OCI-LY7 (cell line): ENCODE measurements at regions not wholly inside any gene's neighbourhood (a gene's known extent, or its start where the extent isn't known, plus 50 kb on each side); places are given as distances from the start of the nearest gene placed in this dataset.

ENCODE experiments used
- BruUV-seq: library from RNA; stranded (reverse); fragments of 400-500 nt; replicated peaks from 2 replicates; lab custom pipeline; 2021; lab: Mats Ljungman, UMichigan
- CTCF ChIA-PET: fragments of 300-600 bp; sonication (Branson Sonifier 250); formaldehyde crosslinking; loops from one replicate; lab custom pipeline; 2022; ENCODE audit warnings: antibody characterized with exemption; ENCODE audit not compliant: unreplicated experiment; lab: Charles Lee
- POLR2A ChIA-PET: fragments of 300-600 bp; sonication (Branson Sonifier 250); formaldehyde crosslinking; loops from one replicate; lab custom pipeline; 2022; ENCODE audit warnings: antibody characterized with exemption; lab: Charles Lee
- DNase-seq: peaks from one replicate; pipeline ENCODE4 v3.0.0-alpha.2; 2015; ENCODE audit warnings: low spot score
- H2AFZ ChIP-seq: fragments of 200-600 bp; sonication (generic), shearing (Covaris generic); 2 replicates; pipeline ENCODE4 v1.6.1; 2014; ENCODE audit warnings: mild to moderate bottlenecking, antibody characterized with exemption, low read length, moderate library complexity
- H3K27ac ChIP-seq: fragments of 200-600 bp; sonication (generic); 2 replicates; pipeline ENCODE4 v1.5.1; 2014; ENCODE audit warnings: mixed run types, low read depth, mild to moderate bottlenecking, moderate library complexity, low read length, inconsistent platforms; ENCODE audit not compliant: poor library complexity, severe bottlenecking
- H3K36me3 ChIP-seq: fragments of 200-600 bp; sonication (generic); 2 replicates; pipeline ENCODE4 v1.6.1; 2014; ENCODE audit warnings: mild to moderate bottlenecking, antibody characterized with exemption, low read length, moderate library complexity, mixed read lengths; ENCODE audit not compliant: insufficient read depth
- H3K4me1 ChIP-seq: fragments of 200-600 bp; sonication (generic); 2 replicates; pipeline ENCODE4 v1.5.1; 2014; ENCODE audit warnings: mild to moderate bottlenecking, low read length; ENCODE audit not compliant: insufficient read depth, poor library complexity, severe bottlenecking
- H3K4me2 ChIP-seq: fragments of 200-600 bp; sonication (generic); 2 replicates; pipeline ENCODE4 v1.6.1; 2014; ENCODE audit warnings: mild to moderate bottlenecking, low read length
- H3K4me3 ChIP-seq: fragments of 200-600 bp; sonication (generic); 2 replicates; pipeline ENCODE4 v1.5.1; 2014; ENCODE audit warnings: mild to moderate bottlenecking, low read depth, low read length; ENCODE audit not compliant: poor library complexity, severe bottlenecking
- H3K79me2 ChIP-seq: fragments of 200-600 bp; sonication (generic); 2 replicates; pipeline ENCODE4 v1.6.1; 2016; ENCODE audit warnings: low read depth, mild to moderate bottlenecking, low read length, moderate library complexity, mixed read lengths; ENCODE audit not compliant: insufficient read depth
- H3K9me2 ChIP-seq: fragments of 200-600 bp; sonication (generic); 2 replicates; pipeline ENCODE4 v1.6.1; 2016; ENCODE audit warnings: mild to moderate bottlenecking, low read length, mixed read lengths; ENCODE audit not compliant: insufficient read depth
- H3K9me3 ChIP-seq: fragments of 200-600 bp; sonication (generic); 2 replicates; pipeline ENCODE4 v1.6.1; 2014; ENCODE audit warnings: mild to moderate bottlenecking, mixed run types, low read length, mixed read lengths
- H4K20me1 ChIP-seq: fragments of 200-600 bp; sonication (generic); 2 replicates; pipeline ENCODE4 v1.6.1; 2014; ENCODE audit warnings: mild to moderate bottlenecking, antibody characterized with exemption, low read length, moderate library complexity, mixed read lengths; ENCODE audit not compliant: insufficient read depth
- EZH2phosphoT487 ChIP-seq: fragments of 200-600 bp; sonication (generic); IDR thresholded peaks from 2 replicates; pipeline ENCODE4 v1.6.1; 2018; ENCODE audit warnings: low read depth, borderline replicate concordance, mild to moderate bottlenecking, mixed run types, antibody characterized with exemption, low read length, moderate library complexity, mixed read lengths
- intact Hi-C: fragments of 100-400 bp; cut with micrococcal nuclease; formaldehyde crosslinking; loops from one replicate; pipeline ENCODE4 v1.10.0; 2022; ENCODE audit not compliant: unreplicated experiment
- TF ChIP-seq, protein P1 (sequence below): fragments of 200-600 bp; sonication (generic); conservative IDR thresholded peaks from 2 replicates; pipeline ENCODE4 v1.5.1; 2014; ENCODE audit warnings: mild to moderate bottlenecking, antibody characterized with exemption, low read length, moderate library complexity, mixed read lengths

DNA sequence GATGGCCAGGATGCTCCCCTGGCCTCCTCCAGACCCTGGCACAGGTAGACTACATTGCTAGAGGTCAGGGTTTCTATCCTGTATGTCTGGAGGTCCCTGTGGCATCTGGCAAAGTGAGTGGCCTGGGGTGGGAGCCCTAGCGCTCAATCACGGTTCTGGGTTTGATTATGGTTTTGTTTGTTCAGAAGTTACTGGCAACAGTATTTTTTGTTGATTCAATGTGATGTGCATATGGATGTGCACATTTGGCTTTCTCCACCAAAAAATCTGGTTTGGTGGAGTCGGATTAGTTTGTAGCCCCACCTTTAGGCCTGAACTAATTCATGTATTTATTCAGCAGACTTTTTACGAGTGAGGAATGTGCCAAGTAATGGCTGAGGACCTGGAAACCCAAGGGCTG is 109.7 kb downstream of the VEGFA start:
- BruUV-seq, result no TSS peak
- Histone ChIP-seq H3K4me2 (no peak overlapping the region), H3K9me2 (no peaks in the 10 kb centered on the region), H3K4me1 (peaks cover 14% of the 10 kb centered on the region), H3K27ac (no peak overlapping the region), H2AFZ (no peak overlapping the region), H3K4me3 (no peak overlapping the region), H3K9me3 (no peaks in the 10 kb centered on the region), H3K79me2 (no peaks in the 10 kb centered on the region), H3K36me3 (no peaks in the 10 kb centered on the region), H4K20me1 (no peaks in the 10 kb centered on the region)
- intact Hi-C loops, result no loop called here
- POLR2A ChIA-PET, result no interaction called here
- TF ChIP-seq, protein P1, sequence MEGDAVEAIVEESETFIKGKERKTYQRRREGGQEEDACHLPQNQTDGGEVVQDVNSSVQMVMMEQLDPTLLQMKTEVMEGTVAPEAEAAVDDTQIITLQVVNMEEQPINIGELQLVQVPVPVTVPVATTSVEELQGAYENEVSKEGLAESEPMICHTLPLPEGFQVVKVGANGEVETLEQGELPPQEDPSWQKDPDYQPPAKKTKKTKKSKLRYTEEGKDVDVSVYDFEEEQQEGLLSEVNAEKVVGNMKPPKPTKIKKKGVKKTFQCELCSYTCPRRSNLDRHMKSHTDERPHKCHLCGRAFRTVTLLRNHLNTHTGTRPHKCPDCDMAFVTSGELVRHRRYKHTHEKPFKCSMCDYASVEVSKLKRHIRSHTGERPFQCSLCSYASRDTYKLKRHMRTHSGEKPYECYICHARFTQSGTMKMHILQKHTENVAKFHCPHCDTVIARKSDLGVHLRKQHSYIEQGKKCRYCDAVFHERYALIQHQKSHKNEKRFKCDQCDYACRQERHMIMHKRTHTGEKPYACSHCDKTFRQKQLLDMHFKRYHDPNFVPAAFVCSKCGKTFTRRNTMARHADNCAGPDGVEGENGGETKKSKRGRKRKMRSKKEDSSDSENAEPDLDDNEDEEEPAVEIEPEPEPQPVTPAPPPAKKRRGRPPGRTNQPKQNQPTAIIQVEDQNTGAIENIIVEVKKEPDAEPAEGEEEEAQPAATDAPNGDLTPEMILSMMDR, result no peak
- no peak for TF ChIP-seq EZH2phosphoT487
- CTCF ChIA-PET, result no interaction called here
- no peak for DNase-seq

GRCh38 chr6:43878823-43879495 is 108.9 kb downstream of the VEGFA start:
- CTCF ChIA-PET, result no interaction called here
- BruUV-seq, result no TSS peak

DNA sequence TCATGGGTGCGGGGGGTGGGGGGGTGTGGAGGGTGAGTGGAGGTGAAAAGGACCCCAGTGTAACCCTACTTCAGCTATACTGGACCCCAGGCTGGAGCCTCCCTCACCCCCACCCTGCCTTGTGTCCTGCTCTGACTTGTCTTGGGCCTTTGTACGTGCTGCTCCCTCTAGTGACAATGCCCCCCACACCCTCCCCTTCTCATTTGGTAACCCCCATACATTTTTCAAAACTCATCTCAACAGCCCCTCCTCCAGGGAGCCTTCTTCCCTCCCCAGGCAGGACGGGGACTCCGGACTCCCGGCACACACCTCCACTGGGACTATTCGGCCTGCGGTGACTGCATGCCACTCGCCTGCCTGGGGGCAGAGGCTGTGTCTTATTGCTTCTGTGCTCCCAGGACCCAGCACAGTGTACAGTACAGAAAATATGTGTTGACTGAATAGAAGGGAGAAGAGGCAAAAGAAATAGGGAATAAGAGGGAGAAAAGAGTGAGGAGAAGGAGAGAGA is 108.2 kb downstream of the VEGFA start:
- H3K79me2 ChIP-seq, result no peaks in the 10 kb centered on the region
- DNase-seq, result no peak
- H3K9me3 ChIP-seq, result no peaks in the 10 kb centered on the region
- no TSS peak for BruUV-seq
- H2AFZ ChIP-seq, result no peak overlapping the region
- intact Hi-C loops, result no loop called here
- no peak overlapping the region for H3K4me3 ChIP-seq
- H4K20me1 ChIP-seq, result no peaks in the 10 kb centered on the region
- H3K27ac ChIP-seq, result no peak overlapping the region
- TF ChIP-seq, protein P1, result no peak
- TF ChIP-seq EZH2phosphoT487, result no peak
- CTCF ChIA-PET, result no interaction called here
- H3K4me2 ChIP-seq, result no peak overlapping the region
- POLR2A ChIA-PET, result no interaction called here
- no peaks in the 10 kb centered on the region for H3K36me3 ChIP-seq
- no peaks in the 10 kb centered on the region for H3K9me2 ChIP-seq
- no peaks in the 10 kb centered on the region for H3K4me1 ChIP-seq

More at GRCh38 chr6:43878823-43879495, 108.9 kb downstream of the VEGFA start:
- Histone ChIP-seq H4K20me1 (no peaks in the 10 kb centered on the region), H3K79me2 (no peaks in the 10 kb centered on the region), H3K9me3 (no peaks in the 10 kb centered on the region), H3K4me1 (peaks cover 7% of the 10 kb centered on the region), H3K4me3 (no peak overlapping the region), H3K36me3 (no peaks in the 10 kb centered on the region), H3K9me2 (no peaks in the 10 kb centered on the region), H3K4me2 (no peak overlapping the region), H2AFZ (no peak overlapping the region), H3K27ac (no peak overlapping the region)
- POLR2A ChIA-PET, result no interaction called here
- no peak for TF ChIP-seq EZH2phosphoT487
- TF ChIP-seq, protein P1, result no peak
- intact Hi-C loops, result no loop called here
- DNase-seq, result no peak
